HEK293 (cell line): ENCODE measurements at regions not wholly inside any gene's neighbourhood (a gene's known extent, or its start where the extent isn't known, plus 50 kb on each side); places are given as distances from the start of the nearest gene placed in this dataset.

Experiments used
- CTCF ChIA-PET: fragments of 350-600 bp; formaldehyde crosslinking; extraction: SDS; loops from one replicate; lab custom pipeline; 2021; ENCODE audit warnings: antibody characterized with exemption; lab: Yijun Ruan, JAX
- POLR2A ChIA-PET: fragments of 300-600 bp; formaldehyde crosslinking; extraction: SDS; loops from one replicate; lab custom pipeline; 2020; ENCODE audit warnings: antibody characterized with exemption, inconsistent platforms; lab: Yijun Ruan, JAX
- H3K27ac ChIP-seq: fragments of 200-500 bp; sonication (Bioruptor generic); 2 replicates; pipeline ENCODE4 v1.5.1; 2014; ENCODE audit warnings: low read depth, low read length, control low read depth, inconsistent platforms; ENCODE audit errors: extremely low read depth
- H3K36me3 ChIP-seq, 2 experiments: fragments of 200-500 bp in 1 of 2; sonication (Bioruptor generic) in 1 of 2; 1 replicate in 1 of 2; 2 replicates in 1 of 2; pipeline ENCODE4 v1.5.1; 2014 to 2017; ENCODE audit warnings: inconsistent platforms in 2 of 2, low read length in 2 of 2; ENCODE audit not compliant: control insufficient read depth in 2 of 2, insufficient read depth in 1 of 2
- H3K4me1 ChIP-seq: fragments of 200-500 bp; sonication (Bioruptor generic); 2 replicates; pipeline ENCODE4 v1.5.1; 2014; ENCODE audit warnings: mild to moderate bottlenecking, low read length, inconsistent platforms; ENCODE audit not compliant: control insufficient read depth, insufficient read depth
- H3K4me3 ChIP-seq: 2 replicates; pipeline ENCODE4 v1.5.1; 2011; ENCODE audit warnings: low read depth, mild to moderate bottlenecking, control low read depth, low read length, moderate library complexity
- H3K9me3 ChIP-seq: fragments of 200-500 bp; sonication (Bioruptor generic); 2 replicates; pipeline ENCODE4 v1.5.1; 2014; ENCODE audit warnings: low read depth, low read length, inconsistent platforms; ENCODE audit not compliant: control insufficient read depth, insufficient read depth
- BCL11A ChIP-seq: fragments of 450-650 bp; formaldehyde crosslinking; IDR thresholded peaks from 2 replicates; pipeline ENCODE4 v1.5.1; 2016; ENCODE audit warnings: low read depth, missing biosample characterization, missing genetic modification characterization
- KLF7 ChIP-seq: fragments of 450-650 bp; formaldehyde crosslinking; IDR thresholded peaks from 2 replicates; pipeline ENCODE4 v1.5.1; 2016; ENCODE audit warnings: missing biosample characterization, missing genetic modification characterization, borderline replicate concordance
- ZBTB21 ChIP-seq: fragments of 450-650 bp; formaldehyde crosslinking; IDR thresholded peaks from 2 replicates; pipeline ENCODE4 v1.5.1; 2017; ENCODE audit warnings: missing biosample characterization, missing genetic modification characterization
- ZBTB26 ChIP-seq: fragments of 450-650 bp; formaldehyde crosslinking; optimal IDR thresholded peaks from 2 replicates; pipeline ENCODE3; 2016; ENCODE audit warnings: missing biosample characterization, mild to moderate bottlenecking, missing genetic modification characterization
- ZBTB8A ChIP-seq: fragments of 450-650 bp; formaldehyde crosslinking; IDR thresholded peaks from 2 replicates; pipeline ENCODE4 v1.5.1; 2016; ENCODE audit warnings: missing biosample characterization, missing genetic modification characterization
- ZNF10 ChIP-seq: fragments of 450-650 bp; formaldehyde crosslinking; IDR thresholded peaks from 2 replicates; pipeline ENCODE4 v1.5.1; 2017; ENCODE audit warnings: missing biosample characterization, missing genetic modification characterization
- ZNF133 ChIP-seq: fragments of 450-650 bp; formaldehyde crosslinking; IDR thresholded peaks from 2 replicates; pipeline ENCODE4 v1.5.1; 2016; ENCODE audit warnings: missing biosample characterization, missing genetic modification characterization
- ZNF223 ChIP-seq: fragments of 450-650 bp; formaldehyde crosslinking; IDR thresholded peaks from 2 replicates; pipeline ENCODE4 v1.5.1; 2016; ENCODE audit warnings: missing biosample characterization, missing genetic modification characterization
- ZNF26 ChIP-seq: fragments of 450-650 bp; formaldehyde crosslinking; IDR thresholded peaks from 2 replicates; pipeline ENCODE4 v1.5.1; 2016; ENCODE audit warnings: missing biosample characterization, missing genetic modification characterization
- ZNF416 ChIP-seq: fragments of 450-650 bp; formaldehyde crosslinking; IDR thresholded peaks from 2 replicates; pipeline ENCODE4 v1.5.1; 2016; ENCODE audit warnings: missing biosample characterization, missing genetic modification characterization
- ZNF621 ChIP-seq: fragments of 450-650 bp; formaldehyde crosslinking; IDR thresholded peaks from 2 replicates; pipeline ENCODE4 v1.5.1; 2017; ENCODE audit warnings: missing biosample characterization, missing genetic modification characterization
- ZNF704 ChIP-seq: fragments of 450-650 bp; formaldehyde crosslinking; IDR thresholded peaks from 2 replicates; pipeline ENCODE4 v1.5.1; 2016; ENCODE audit warnings: missing biosample characterization, missing genetic modification characterization
- ZNF707 ChIP-seq: fragments of 450-650 bp; formaldehyde crosslinking; IDR thresholded peaks from 2 replicates; pipeline ENCODE4 v1.5.1; 2016; ENCODE audit warnings: missing biosample characterization, missing genetic modification characterization
- ZNF792 ChIP-seq: fragments of 450-650 bp; formaldehyde crosslinking; IDR thresholded peaks from 2 replicates; pipeline ENCODE4 v1.5.1; 2016; ENCODE audit warnings: missing biosample characterization, missing genetic modification characterization
- ZNF837 ChIP-seq: fragments of 450-650 bp; formaldehyde crosslinking; IDR thresholded peaks from 2 replicates; pipeline ENCODE4 v1.5.1; 2016; ENCODE audit warnings: missing biosample characterization, missing genetic modification characterization
- ZSCAN4 ChIP-seq: fragments of 450-650 bp; formaldehyde crosslinking; IDR thresholded peaks from 2 replicates; pipeline ENCODE4 v1.5.1; 2017; ENCODE audit warnings: missing biosample characterization, missing genetic modification characterization
- TF ChIP-seq, protein P1 (sequence below): fragments of 450-650 bp; formaldehyde crosslinking; IDR thresholded peaks from 2 replicates; pipeline ENCODE4 v1.5.1; 2016; ENCODE audit warnings: missing biosample characterization, missing genetic modification characterization
- TF ChIP-seq, protein P2 (sequence below): fragments of 450-650 bp; formaldehyde crosslinking; IDR thresholded peaks from 2 replicates; pipeline ENCODE4 v1.5.1; 2016; ENCODE audit warnings: missing biosample characterization, missing genetic modification characterization
- TF ChIP-seq, protein P3 (sequence below): fragments of 450-650 bp; formaldehyde crosslinking; IDR thresholded peaks from 2 replicates; pipeline ENCODE4 v1.5.1; 2016; ENCODE audit warnings: missing biosample characterization, missing genetic modification characterization

DNA sequence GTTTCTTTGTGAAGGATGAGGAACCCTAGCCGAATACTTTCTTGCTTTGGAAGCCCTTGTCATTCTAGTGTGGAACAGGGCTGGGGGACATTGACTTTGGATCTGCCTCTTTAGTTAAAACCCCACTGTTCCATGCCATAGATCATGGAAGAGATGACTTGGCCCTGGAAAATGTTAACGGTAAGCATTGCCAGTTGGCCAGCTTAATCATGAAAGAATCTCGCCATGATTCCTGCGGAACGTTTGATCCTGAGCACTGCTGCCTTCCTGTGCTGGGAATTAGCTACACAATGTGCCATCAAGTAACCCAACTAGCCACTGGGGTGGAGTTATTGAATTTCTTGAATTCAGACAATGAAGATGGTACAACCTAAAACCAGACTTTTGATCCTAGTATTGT is 177.6 kb upstream of the FZD8 start:
- ChIA-PET CTCF (interaction anchor here (0.9 kb wide), 1 partner anchor 184 kb away, joined by 3 read pairs; no protein-coding TSS in a partner anchor), POLR2A (no interaction called here)
- TF ChIP-seq ZNF707 (no peak), KLF7 (tag by site-specific recombination) (no peak), ZNF621 (tag by site-specific recombination) (no peak), ZNF10 (no peak), ZNF704 (tag by site-specific recombination) (no peak), ZBTB21 (tag by site-specific recombination) (no peak), ZNF416 (tag by site-specific recombination) (no peak), ZBTB26 (tag by site-specific recombination) (no peak)
- TF ChIP-seq, protein P1, sequence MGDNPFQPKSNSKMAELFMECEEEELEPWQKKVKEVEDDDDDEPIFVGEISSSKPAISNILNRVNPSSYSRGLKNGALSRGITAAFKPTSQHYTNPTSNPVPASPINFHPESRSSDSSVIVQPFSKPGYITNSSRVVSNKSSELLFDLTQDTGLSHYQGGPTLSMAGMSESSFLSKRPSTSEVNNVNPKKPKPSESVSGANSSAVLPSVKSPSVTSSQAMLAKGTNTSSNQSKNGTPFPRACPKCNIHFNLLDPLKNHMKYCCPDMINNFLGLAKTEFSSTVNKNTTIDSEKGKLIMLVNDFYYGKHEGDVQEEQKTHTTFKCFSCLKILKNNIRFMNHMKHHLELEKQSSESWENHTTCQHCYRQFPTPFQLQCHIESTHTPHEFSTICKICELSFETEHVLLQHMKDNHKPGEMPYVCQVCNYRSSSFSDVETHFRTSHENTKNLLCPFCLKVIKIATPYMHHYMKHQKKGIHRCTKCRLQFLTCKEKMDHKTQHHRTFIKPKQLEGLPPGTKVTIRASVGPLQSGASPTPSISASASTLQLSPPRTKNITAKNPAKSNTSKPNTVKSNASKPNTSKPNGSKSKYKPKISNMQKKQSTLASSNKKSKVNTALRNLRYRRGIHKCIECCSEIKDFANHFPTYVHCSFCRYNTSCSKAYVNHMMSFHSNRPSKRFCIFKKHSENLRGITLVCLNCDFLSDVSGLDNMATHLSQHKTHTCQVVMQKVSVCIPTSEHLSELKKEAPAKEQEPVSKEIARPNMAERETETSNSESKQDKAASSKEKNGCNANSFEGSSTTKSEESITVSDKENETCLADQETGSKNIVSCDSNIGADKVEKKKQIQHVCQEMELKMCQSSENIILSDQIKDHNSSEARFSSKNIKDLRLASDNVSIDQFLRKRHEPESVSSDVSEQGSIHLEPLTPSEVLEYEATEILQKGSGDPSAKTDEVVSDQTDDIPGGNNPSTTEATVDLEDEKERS (tag by site-specific recombination) = no peak
- TF ChIP-seq, protein P2, sequence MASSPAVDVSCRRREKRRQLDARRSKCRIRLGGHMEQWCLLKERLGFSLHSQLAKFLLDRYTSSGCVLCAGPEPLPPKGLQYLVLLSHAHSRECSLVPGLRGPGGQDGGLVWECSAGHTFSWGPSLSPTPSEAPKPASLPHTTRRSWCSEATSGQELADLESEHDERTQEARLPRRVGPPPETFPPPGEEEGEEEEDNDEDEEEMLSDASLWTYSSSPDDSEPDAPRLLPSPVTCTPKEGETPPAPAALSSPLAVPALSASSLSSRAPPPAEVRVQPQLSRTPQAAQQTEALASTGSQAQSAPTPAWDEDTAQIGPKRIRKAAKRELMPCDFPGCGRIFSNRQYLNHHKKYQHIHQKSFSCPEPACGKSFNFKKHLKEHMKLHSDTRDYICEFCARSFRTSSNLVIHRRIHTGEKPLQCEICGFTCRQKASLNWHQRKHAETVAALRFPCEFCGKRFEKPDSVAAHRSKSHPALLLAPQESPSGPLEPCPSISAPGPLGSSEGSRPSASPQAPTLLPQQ (tag by site-specific recombination) = no peak
- Histone ChIP-seq H3K27ac (no peak overlapping the region), H3K4me3 (no peak overlapping the region), H3K4me1 (peaks cover 9% of the 10 kb centered on the region), H3K9me3 (no peaks in the 10 kb centered on the region), H3K36me3 (no peaks in the 10 kb centered on the region)

DNA sequence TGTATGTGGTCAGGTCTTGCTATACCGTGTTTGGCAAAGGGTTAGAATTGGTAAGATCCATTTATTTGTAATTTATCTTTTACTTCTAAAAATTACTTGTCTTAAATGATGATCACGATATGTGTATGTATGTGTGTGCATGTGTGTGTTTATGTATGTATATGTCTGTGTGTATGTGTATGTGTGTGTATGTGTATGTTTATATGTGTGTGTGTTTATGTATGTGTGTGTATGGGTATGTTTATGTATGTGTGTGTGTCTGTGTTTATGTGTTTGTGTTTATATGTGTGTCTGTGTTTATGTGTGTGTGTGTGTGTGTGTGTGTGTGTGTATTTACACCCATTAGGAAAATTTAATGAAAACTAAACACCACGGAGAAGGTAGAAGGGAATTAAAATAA is 176.9 kb upstream of the FZD8 start:
- Histone ChIP-seq H3K27ac (no peak overlapping the region), H3K4me1 (peaks cover 9% of the 10 kb centered on the region), H3K9me3 (no peaks in the 10 kb centered on the region), H3K36me3 (no peaks in the 10 kb centered on the region), H3K4me3 (no peak overlapping the region)
- ChIA-PET POLR2A (no interaction called here), CTCF (no interaction called here)
- no peak for TF ChIP-seq ZNF26 (tag by site-specific recombination)
- peak; percentile 91 for TF ChIP-seq ZSCAN4 (tag by site-specific recombination)
- TF ChIP-seq, protein P3, sequence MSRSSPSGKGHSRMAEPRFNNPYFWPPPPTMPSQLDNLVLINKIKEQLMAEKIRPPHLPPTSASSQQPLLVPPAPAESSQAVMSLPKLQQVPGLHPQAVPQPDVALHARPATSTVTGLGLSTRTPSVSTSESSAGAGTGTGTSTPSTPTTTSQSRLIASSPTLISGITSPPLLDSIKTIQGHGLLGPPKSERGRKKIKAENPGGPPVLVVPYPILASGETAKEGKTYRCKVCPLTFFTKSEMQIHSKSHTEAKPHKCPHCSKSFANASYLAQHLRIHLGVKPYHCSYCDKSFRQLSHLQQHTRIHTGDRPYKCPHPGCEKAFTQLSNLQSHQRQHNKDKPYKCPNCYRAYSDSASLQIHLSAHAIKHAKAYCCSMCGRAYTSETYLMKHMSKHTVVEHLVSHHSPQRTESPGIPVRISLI (tag by site-specific recombination) = no peak
- no peak for TF ChIP-seq ZNF133
- no peak for TF ChIP-seq ZNF837 (tag by site-specific recombination)
- no peak for TF ChIP-seq ZNF223 (tag by site-specific recombination)
- no peak for TF ChIP-seq BCL11A (tag by site-specific recombination)
- no peak for TF ChIP-seq ZBTB8A (tag by site-specific recombination)
- TF ChIP-seq ZNF792 (tag by site-specific recombination) = no peak
